H1 (cell line): ENCODE measurements at regions not wholly inside any gene's neighbourhood (a gene's known extent, or its start where the extent isn't known, plus 50 kb on each side); places are given as distances from the start of the nearest gene placed in this dataset.

Experiments
- EZH2 ChIP-seq: fragments of 200-600 bp; sonication (generic); IDR thresholded peaks from 2 replicates; pipeline ENCODE4 v1.7.1; 2012; ENCODE audit warnings: low read depth, mild to moderate bottlenecking, moderate library complexity, low read length, inconsistent platforms; ENCODE audit not compliant: severe bottlenecking
- GTF2F1 ChIP-seq: IDR thresholded peaks from 2 replicates; pipeline ENCODE4 v1.6.1; 2012; ENCODE audit warnings: low read depth, low read length, improper control_type of control experiment, borderline replicate concordance
- RAD21 ChIP-seq, 2 experiments: IDR thresholded peaks in 1 of 2; conservative IDR thresholded peaks in 1 of 2; 2 replicates each; pipeline ENCODE4 v1.6.1; 2011; ENCODE audit warnings: low read depth in 2 of 2, low read length in 2 of 2, improper control_type of control experiment in 1 of 2, inconsistent platforms in 1 of 2, mild to moderate bottlenecking in 1 of 2, moderate library complexity in 1 of 2
- RBBP5 ChIP-seq: IDR thresholded peaks from 2 replicates; pipeline ENCODE4 v1.7.1; 2012; ENCODE audit warnings: low read depth, mild to moderate bottlenecking, inconsistent platforms, low read length, moderate library complexity, borderline replicate concordance
- RFX5 ChIP-seq: IDR thresholded peaks from 2 replicates; pipeline ENCODE4 v1.6.1; 2011; ENCODE audit warnings: low read depth, low read length, improper control_type of control experiment, borderline replicate concordance
- TAF7 ChIP-seq: optimal IDR thresholded peaks from 2 replicates; pipeline ENCODE3; 2011; ENCODE audit warnings: low read depth, mild to moderate bottlenecking, inconsistent platforms, low read length, moderate library complexity, borderline replicate concordance
- TF ChIP-seq, protein P1 (sequence below): fragments of 300-600 bp; sonication (generic); IDR thresholded peaks from 2 replicates; pipeline ENCODE4 v1.7.1; 2012; ENCODE audit warnings: low read length, moderate library complexity, mild to moderate bottlenecking, inconsistent platforms; ENCODE audit not compliant: insufficient replicate concordance

DNA sequence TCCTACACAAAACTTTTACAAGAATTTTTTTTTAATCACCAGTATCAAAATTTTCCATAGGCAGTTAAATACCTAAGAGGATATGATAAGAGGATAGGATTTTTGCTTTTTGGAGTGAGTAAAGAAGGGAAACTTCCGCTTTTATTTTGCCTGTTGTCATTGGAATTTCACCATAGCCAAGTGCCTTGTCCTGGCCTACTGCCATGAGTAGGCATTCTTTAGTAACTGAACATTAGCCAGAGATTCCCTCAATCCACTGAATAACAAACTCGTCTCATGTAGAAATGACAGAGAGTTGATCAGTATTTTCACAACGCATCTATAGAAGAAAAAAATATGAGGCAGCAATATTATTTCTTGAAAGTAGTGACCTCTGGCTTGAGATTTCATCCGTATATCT lies 289.6 kb upstream of the ADAMTSL1 start (continued):
- TF ChIP-seq, protein P1, sequence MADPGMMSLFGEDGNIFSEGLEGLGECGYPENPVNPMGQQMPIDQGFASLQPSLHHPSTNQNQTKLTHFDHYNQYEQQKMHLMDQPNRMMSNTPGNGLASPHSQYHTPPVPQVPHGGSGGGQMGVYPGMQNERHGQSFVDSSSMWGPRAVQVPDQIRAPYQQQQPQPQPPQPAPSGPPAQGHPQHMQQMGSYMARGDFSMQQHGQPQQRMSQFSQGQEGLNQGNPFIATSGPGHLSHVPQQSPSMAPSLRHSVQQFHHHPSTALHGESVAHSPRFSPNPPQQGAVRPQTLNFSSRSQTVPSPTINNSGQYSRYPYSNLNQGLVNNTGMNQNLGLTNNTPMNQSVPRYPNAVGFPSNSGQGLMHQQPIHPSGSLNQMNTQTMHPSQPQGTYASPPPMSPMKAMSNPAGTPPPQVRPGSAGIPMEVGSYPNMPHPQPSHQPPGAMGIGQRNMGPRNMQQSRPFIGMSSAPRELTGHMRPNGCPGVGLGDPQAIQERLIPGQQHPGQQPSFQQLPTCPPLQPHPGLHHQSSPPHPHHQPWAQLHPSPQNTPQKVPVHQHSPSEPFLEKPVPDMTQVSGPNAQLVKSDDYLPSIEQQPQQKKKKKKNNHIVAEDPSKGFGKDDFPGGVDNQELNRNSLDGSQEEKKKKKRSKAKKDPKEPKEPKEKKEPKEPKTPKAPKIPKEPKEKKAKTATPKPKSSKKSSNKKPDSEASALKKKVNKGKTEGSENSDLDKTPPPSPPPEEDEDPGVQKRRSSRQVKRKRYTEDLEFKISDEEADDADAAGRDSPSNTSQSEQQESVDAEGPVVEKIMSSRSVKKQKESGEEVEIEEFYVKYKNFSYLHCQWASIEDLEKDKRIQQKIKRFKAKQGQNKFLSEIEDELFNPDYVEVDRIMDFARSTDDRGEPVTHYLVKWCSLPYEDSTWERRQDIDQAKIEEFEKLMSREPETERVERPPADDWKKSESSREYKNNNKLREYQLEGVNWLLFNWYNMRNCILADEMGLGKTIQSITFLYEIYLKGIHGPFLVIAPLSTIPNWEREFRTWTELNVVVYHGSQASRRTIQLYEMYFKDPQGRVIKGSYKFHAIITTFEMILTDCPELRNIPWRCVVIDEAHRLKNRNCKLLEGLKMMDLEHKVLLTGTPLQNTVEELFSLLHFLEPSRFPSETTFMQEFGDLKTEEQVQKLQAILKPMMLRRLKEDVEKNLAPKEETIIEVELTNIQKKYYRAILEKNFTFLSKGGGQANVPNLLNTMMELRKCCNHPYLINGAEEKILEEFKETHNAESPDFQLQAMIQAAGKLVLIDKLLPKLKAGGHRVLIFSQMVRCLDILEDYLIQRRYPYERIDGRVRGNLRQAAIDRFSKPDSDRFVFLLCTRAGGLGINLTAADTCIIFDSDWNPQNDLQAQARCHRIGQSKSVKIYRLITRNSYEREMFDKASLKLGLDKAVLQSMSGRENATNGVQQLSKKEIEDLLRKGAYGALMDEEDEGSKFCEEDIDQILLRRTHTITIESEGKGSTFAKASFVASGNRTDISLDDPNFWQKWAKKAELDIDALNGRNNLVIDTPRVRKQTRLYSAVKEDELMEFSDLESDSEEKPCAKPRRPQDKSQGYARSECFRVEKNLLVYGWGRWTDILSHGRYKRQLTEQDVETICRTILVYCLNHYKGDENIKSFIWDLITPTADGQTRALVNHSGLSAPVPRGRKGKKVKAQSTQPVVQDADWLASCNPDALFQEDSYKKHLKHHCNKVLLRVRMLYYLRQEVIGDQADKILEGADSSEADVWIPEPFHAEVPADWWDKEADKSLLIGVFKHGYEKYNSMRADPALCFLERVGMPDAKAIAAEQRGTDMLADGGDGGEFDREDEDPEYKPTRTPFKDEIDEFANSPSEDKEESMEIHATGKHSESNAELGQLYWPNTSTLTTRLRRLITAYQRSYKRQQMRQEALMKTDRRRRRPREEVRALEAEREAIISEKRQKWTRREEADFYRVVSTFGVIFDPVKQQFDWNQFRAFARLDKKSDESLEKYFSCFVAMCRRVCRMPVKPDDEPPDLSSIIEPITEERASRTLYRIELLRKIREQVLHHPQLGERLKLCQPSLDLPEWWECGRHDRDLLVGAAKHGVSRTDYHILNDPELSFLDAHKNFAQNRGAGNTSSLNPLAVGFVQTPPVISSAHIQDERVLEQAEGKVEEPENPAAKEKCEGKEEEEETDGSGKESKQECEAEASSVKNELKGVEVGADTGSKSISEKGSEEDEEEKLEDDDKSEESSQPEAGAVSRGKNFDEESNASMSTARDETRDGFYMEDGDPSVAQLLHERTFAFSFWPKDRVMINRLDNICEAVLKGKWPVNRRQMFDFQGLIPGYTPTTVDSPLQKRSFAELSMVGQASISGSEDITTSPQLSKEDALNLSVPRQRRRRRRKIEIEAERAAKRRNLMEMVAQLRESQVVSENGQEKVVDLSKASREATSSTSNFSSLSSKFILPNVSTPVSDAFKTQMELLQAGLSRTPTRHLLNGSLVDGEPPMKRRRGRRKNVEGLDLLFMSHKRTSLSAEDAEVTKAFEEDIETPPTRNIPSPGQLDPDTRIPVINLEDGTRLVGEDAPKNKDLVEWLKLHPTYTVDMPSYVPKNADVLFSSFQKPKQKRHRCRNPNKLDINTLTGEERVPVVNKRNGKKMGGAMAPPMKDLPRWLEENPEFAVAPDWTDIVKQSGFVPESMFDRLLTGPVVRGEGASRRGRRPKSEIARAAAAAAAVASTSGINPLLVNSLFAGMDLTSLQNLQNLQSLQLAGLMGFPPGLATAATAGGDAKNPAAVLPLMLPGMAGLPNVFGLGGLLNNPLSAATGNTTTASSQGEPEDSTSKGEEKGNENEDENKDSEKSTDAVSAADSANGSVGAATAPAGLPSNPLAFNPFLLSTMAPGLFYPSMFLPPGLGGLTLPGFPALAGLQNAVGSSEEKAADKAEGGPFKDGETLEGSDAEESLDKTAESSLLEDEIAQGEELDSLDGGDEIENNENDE = no peak
- TF ChIP-seq TAF7 (no peak), EZH2 (no peak), GTF2F1 (no peak), RFX5 (no peak), RBBP5 (no peak), RAD21 (IDR thresholded peaks at IDR 0.05 in 1 of 2, conservative IDR thresholded peaks at IDR 0.05 in 1 of 2; ENCODE audit: low read depth in 2 of 2, low read length in 2 of 2) (no peak)
- TF ChIP-seq, all 59 proteins: peak for 0
